ENCODE measurements at regions not wholly inside any gene's neighbourhood (a gene's known extent, or its start where the extent isn't known, plus 50 kb on each side); places are given as distances from the start of the nearest gene placed in this dataset.

DNA sequence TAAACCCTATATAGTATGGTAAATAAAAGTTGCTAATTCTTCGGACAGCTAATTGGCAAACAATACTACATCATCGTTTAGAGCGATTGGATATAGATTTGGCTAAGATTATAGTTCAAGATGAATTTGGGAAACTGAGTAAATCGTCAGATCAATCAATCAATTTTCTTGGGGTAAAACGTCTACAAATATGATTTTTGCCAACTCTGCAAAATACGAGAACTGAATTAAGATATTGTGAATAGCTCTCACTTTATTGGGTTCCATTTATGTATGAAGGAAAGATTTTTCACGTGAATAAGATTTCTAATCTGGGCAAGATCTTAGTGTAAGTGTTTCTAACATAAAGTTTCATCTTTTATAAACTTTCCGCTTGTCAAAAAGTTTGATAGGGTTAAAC is 132.9 kb upstream of the AGR3 start:
- peak overlapping the region; percentile 95 for H3K27ac Mint-ChIP-seq
- no peaks in the 10 kb centered on the region for H3K9me3 Mint-ChIP-seq
- no peak for DNase-seq
- no peak overlapping the region for H3K4me3 Mint-ChIP-seq
- no peaks in the 10 kb centered on the region; the same call in 1 of the 2 replicates for H3K27me3 Mint-ChIP-seq (ENCODE audit: insufficient read depth)
- TF ChIP-seq, protein P1, sequence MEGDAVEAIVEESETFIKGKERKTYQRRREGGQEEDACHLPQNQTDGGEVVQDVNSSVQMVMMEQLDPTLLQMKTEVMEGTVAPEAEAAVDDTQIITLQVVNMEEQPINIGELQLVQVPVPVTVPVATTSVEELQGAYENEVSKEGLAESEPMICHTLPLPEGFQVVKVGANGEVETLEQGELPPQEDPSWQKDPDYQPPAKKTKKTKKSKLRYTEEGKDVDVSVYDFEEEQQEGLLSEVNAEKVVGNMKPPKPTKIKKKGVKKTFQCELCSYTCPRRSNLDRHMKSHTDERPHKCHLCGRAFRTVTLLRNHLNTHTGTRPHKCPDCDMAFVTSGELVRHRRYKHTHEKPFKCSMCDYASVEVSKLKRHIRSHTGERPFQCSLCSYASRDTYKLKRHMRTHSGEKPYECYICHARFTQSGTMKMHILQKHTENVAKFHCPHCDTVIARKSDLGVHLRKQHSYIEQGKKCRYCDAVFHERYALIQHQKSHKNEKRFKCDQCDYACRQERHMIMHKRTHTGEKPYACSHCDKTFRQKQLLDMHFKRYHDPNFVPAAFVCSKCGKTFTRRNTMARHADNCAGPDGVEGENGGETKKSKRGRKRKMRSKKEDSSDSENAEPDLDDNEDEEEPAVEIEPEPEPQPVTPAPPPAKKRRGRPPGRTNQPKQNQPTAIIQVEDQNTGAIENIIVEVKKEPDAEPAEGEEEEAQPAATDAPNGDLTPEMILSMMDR (IDR thresholded peaks at IDR 0.05), result no peak
- peaks cover 5% of the 10 kb centered on the region; the same call in 1 of the 2 replicates for H3K36me3 Mint-ChIP-seq (ENCODE audit: low read depth)
- peaks cover 62% of the 10 kb centered on the region for H3K4me1 Mint-ChIP-seq (ENCODE audit: low read depth)

DNA sequence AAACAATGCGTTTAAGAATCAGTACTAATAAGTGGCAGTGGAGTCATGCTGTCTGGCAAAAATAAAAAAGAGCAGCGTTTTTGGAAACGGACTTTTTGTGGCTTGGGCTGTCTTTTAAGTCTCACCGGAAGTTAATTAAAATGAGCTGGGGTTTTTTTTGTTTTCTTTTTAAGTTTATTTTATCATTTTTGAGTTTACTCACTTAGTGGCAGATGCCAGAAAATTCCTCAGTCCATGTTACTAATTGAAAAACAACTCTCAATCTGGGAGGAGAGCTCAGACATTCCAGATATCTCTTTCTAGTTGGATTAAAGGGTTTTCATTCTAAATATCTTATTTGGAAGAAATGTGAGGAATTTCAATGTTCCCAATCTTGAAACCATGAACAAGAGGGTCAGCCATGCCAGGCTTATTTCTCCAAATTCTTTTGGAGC is 133.8 kb upstream of the AGR3 start:
- DNase-seq, result peak; percentile 76
- Mint-ChIP-seq H3K9me3 (no peaks in the 10 kb centered on the region), H3K36me3 (ENCODE audit: low read depth) (peaks cover 5% of the 10 kb centered on the region; the same call in 1 of the 2 replicates), H3K4me3 (peak overlapping the region; percentile 60), H3K27ac (peak overlapping the region; percentile 95), H3K27me3 (ENCODE audit: insufficient read depth) (no peaks in the 10 kb centered on the region), H3K4me1 (ENCODE audit: low read depth) (peaks cover 52% of the 10 kb centered on the region)
- TF ChIP-seq, protein P1 (IDR thresholded peaks at IDR 0.05), result no peak

DNA sequence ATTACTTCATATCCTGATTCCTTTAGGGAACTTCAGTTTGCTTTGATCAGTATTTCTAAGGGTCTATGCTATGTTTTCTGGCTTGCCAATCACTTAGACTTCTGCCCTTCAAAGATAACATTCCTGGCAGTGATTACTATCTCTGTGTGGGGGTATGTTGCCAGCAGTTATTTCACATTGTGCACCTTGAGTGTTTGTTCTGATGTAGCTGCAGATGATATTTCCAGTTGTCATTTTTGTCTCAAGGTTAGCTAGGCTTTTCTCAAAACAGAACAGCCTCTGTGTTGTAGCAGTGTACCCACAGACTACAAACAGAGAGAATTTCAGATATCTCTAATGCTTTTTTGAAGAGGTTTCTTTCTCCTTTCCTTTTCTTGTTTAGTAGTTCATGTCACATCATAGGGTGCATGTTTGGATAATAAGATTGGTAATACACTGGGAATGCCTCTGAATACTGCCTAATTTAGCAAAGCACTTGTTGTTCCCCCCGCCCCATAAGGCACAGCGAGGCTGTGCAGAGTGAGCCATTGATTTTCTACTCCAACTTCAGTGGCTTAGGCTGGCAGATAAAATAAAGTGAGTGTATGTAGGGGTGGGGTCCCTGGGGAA is 134.7 kb upstream of the AGR3 start:
- Mint-ChIP-seq H3K4me3 (no peak overlapping the region), H3K27ac (peak overlapping the region; percentile 20; the same call in 1 of the 2 replicates), H3K27me3 (ENCODE audit: insufficient read depth) (no peaks in the 10 kb centered on the region), H3K36me3 (ENCODE audit: low read depth) (peaks cover 5% of the 10 kb centered on the region; the same call in 1 of the 2 replicates), H3K9me3 (no peaks in the 10 kb centered on the region), H3K4me1 (ENCODE audit: low read depth) (peaks cover 45% of the 10 kb centered on the region)
- TF ChIP-seq, protein P1 (IDR thresholded peaks at IDR 0.05), result no peak
- no peak for DNase-seq

DNA sequence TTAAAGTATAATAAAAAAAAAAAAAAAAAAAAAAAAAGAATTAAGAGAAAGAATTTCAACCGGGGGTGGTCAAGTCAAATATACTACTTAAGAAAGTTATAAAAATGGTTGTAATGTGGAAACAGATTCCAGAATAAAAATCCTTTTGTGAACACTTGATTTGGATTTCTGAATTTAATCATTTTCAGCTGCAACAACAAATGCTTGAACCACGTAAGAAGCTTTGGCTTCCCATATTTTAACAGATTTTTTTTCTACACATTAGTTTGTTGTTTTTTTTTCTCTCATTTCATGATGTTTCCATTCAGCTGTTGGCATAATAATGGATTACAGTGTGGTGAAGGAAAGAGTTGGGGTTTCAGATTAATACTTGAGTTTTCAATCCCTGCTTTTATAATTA is 137.3 kb upstream of the AGR3 start:
- Mint-ChIP-seq H3K4me1 (ENCODE audit: low read depth) (peaks cover 35% of the 10 kb centered on the region), H3K9me3 (no peaks in the 10 kb centered on the region), H3K27ac (no peak overlapping the region), H3K36me3 (ENCODE audit: low read depth) (no peaks in the 10 kb centered on the region), H3K4me3 (no peak overlapping the region), H3K27me3 (ENCODE audit: insufficient read depth) (no peaks in the 10 kb centered on the region)
- TF ChIP-seq, protein P1 (IDR thresholded peaks at IDR 0.05), result no peak
- DNase-seq, result no peak

DNA sequence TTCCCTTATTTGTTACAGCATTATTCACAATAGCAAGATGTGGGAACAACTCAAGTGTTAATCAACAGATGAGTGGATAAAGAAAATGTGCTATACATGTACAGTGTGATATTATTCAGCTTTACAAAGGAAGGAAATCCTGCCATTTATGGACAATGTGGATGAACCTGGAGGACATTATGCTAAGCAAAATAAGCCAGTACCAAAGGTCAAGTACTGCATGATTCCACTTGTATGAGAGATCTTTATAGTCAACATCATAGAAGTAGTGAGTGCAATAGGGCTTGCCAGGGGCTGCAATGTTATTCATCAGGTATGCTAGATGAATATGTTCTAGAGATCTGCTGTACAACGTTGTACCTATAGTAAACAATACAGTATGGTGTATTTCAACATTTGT is 138.5 kb upstream of the AGR3 start:
- Mint-ChIP-seq H3K27ac (no peak overlapping the region), H3K27me3 (ENCODE audit: insufficient read depth) (no peaks in the 10 kb centered on the region), H3K4me3 (no peak overlapping the region), H3K36me3 (ENCODE audit: low read depth) (no peaks in the 10 kb centered on the region), H3K4me1 (ENCODE audit: low read depth) (peaks cover 27% of the 10 kb centered on the region), H3K9me3 (no peaks in the 10 kb centered on the region)
- TF ChIP-seq, protein P1 (IDR thresholded peaks at IDR 0.05), result no peak
- DNase-seq, result no peak
